ENCODE measurements at regions not wholly inside any gene's neighbourhood (a gene's known extent, or its start where the extent isn't known, plus 50 kb on each side); places are given as distances from the start of the nearest gene placed in this dataset.
"Not testable (repeated sequence)": the region's sequence is repeated elsewhere in the genome, so short reads cannot be mapped to it uniquely, and the experiment has no call there.

GRCh38 chr6:74438395-74438794 is 742.4 kb downstream of the CD109 start:
- intact Hi-C loops (cut with micrococcal nuclease): not testable (repeated sequence)

- intact Hi-C loops (cut with micrococcal nuclease): no loop called here
These were observed 738.2 kb downstream of the CD109 start for GRCh38 chr6:74434171-74434570.

GRCh38 chr6:74431873-74432580 is 736.0 kb downstream of the CD109 start:
- intact Hi-C loops (cut with micrococcal nuclease): no loop called here

GRCh38 chr6:74420221-74420620 is 724.2 kb downstream of the CD109 start:
- intact Hi-C loops (cut with micrococcal nuclease): no loop called here

- intact Hi-C loops (cut with micrococcal nuclease): no loop called here
These were observed 719.1 kb downstream of the CD109 start for GRCh38 chr6:74415056-74415455.

- intact Hi-C loops (cut with micrococcal nuclease): no loop called here
These were observed 714.6 kb downstream of the CD109 start for GRCh38 chr6:74410630-74411029.

- intact Hi-C loops (cut with micrococcal nuclease): no loop called here
These were observed 713.4 kb downstream of the CD109 start for GRCh38 chr6:74409447-74409846.

- intact Hi-C loops (cut with micrococcal nuclease): no loop called here
These were observed 712.8 kb downstream of the CD109 start for GRCh38 chr6:74408844-74409243.

- intact Hi-C loops (cut with micrococcal nuclease): no loop called here
These were observed 708.4 kb downstream of the CD109 start for GRCh38 chr6:74404366-74404765.

- intact Hi-C loops (cut with micrococcal nuclease): no loop called here
These were observed 706.8 kb downstream of the CD109 start for GRCh38 chr6:74402781-74403180.

GRCh38 chr6:74378437-74378836 is 682.4 kb downstream of the CD109 start:
- intact Hi-C loops (cut with micrococcal nuclease): not testable (repeated sequence)

GRCh38 chr6:74369556-74369993 is 673.6 kb downstream of the CD109 start:
- intact Hi-C loops (cut with micrococcal nuclease): no loop called here

GRCh38 chr6:74368746-74369145 is 672.7 kb downstream of the CD109 start:
- intact Hi-C loops (cut with micrococcal nuclease): no loop called here

GRCh38 chr6:74366634-74367033 is 670.6 kb downstream of the CD109 start:
- intact Hi-C loops (cut with micrococcal nuclease): no loop called here

GRCh38 chr6:74362391-74362790 is 666.4 kb downstream of the CD109 start:
- intact Hi-C loops (cut with micrococcal nuclease): no loop called here

- intact Hi-C loops (cut with micrococcal nuclease): no loop called here
These were observed 661.3 kb downstream of the CD109 start for GRCh38 chr6:74357321-74357720.

GRCh38 chr6:74356391-74356790 is 660.4 kb downstream of the CD109 start:
- intact Hi-C loops (cut with micrococcal nuclease): no loop called here

- intact Hi-C loops (cut with micrococcal nuclease): no loop called here
These were observed 651.0 kb downstream of the CD109 start for GRCh38 chr6:74346936-74347535.

GRCh38 chr6:74343804-74344203 is 647.8 kb downstream of the CD109 start:
- intact Hi-C loops (cut with micrococcal nuclease): no loop called here

- intact Hi-C loops (cut with micrococcal nuclease): not testable (repeated sequence)
These were observed 647.3 kb downstream of the CD109 start for GRCh38 chr6:74343321-74343720.

GRCh38 chr6:74334722-74335121 is 638.7 kb downstream of the CD109 start:
- intact Hi-C loops (cut with micrococcal nuclease): no loop called here

- intact Hi-C loops (cut with micrococcal nuclease): no loop called here
These were observed 637.4 kb downstream of the CD109 start for GRCh38 chr6:74333406-74333805.

- intact Hi-C loops (cut with micrococcal nuclease): no loop called here
These were observed 624.7 kb downstream of the CD109 start for GRCh38 chr6:74320715-74321114.
